DOHH2 (cell line): ENCODE measurements at regions not wholly inside any gene's neighbourhood (a gene's known extent, or its start where the extent isn't known, plus 50 kb on each side); places are given as distances from the start of the nearest gene placed in this dataset.
"Not testable (repeated sequence)": the region's sequence is repeated elsewhere in the genome, so short reads cannot be mapped to it uniquely, and the experiment has no call there.

ENCODE experiments used
- EZH2phosphoT487 ChIP-seq: fragments of 200-600 bp; sonication (generic); IDR thresholded peaks from 2 replicates; pipeline ENCODE4 v1.6.1; 2017; ENCODE audit warnings: borderline replicate concordance, mild to moderate bottlenecking, antibody characterized with exemption, low read length, moderate library complexity, mixed read lengths
- TF ChIP-seq, protein P1 (sequence below): fragments of 200-600 bp; sonication (generic); IDR thresholded peaks from one replicate; pipeline ENCODE4 v1.5.1; 2014; ENCODE audit warnings: antibody characterized with exemption, mild to moderate bottlenecking, low read depth, low read length; ENCODE audit not compliant: poor library complexity, severe bottlenecking

DNA sequence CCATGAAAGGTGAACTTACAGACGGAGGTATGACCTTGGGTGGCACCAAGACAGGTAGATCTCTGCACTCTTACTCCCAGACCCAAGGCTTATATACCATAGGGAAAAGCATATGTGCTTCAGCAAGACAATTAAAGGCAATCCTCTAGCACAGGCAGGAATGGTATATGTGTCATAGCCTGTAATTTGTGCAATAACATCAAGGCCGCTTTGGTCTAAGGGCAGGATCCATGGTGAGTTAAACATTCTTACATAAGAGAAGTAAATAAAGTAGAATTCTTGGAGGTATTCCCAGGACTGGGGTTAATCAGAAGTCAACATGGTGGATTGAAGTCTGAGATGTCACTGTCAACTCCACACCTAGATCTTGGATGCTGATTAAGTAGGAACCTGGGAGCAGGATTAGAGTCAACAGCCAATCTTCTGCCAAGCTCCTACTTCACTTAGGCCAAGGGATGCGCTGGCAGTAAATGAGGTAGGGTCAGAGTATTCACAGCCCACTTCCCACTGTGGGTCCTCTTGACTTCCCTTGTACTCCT lies 143.0 kb downstream of the ATP6V0E2 start:
- not testable (repeated sequence) for TF ChIP-seq EZH2phosphoT487
- TF ChIP-seq, protein P1, sequence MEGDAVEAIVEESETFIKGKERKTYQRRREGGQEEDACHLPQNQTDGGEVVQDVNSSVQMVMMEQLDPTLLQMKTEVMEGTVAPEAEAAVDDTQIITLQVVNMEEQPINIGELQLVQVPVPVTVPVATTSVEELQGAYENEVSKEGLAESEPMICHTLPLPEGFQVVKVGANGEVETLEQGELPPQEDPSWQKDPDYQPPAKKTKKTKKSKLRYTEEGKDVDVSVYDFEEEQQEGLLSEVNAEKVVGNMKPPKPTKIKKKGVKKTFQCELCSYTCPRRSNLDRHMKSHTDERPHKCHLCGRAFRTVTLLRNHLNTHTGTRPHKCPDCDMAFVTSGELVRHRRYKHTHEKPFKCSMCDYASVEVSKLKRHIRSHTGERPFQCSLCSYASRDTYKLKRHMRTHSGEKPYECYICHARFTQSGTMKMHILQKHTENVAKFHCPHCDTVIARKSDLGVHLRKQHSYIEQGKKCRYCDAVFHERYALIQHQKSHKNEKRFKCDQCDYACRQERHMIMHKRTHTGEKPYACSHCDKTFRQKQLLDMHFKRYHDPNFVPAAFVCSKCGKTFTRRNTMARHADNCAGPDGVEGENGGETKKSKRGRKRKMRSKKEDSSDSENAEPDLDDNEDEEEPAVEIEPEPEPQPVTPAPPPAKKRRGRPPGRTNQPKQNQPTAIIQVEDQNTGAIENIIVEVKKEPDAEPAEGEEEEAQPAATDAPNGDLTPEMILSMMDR: not testable (repeated sequence)
